ENCODE measurements at regions not wholly inside any gene's neighbourhood (a gene's known extent, or its start where the extent isn't known, plus 50 kb on each side); places are given as distances from the start of the nearest gene placed in this dataset.

GRCh38 chr5:19044931-19045695, 942.9 kb downstream of the CDH18 start:
- Histone ChIP-seq H2BK120ac (ENCODE audit: low read depth, low read length, poor library complexity, severe bottlenecking) (no peak overlapping the region), H3K56ac (ENCODE audit: insufficient read length, low read depth, low read length) (no peak overlapping the region), H3K4me1 (ENCODE audit: insufficient read depth, low read length) (peaks cover 2% of the 10 kb centered on the region; the same call in 1 of the 2 replicates), H4K8ac (replicated peaks; ENCODE audit: insufficient read length, low read depth, low read length) (no peak overlapping the region), H3K18ac (ENCODE audit: insufficient read length, low read depth, low read length) (no peak overlapping the region), H3K9me3 (ENCODE audit: control insufficient read depth, low read depth, low read length) (no peaks in the 10 kb centered on the region), H3T11ph (ENCODE audit: low read length) (no peak overlapping the region), H4K91ac (ENCODE audit: insufficient read length, low read depth, low read length) (no peak overlapping the region), H3K27ac (ENCODE audit: insufficient read length, low read depth, low read length) (no peak overlapping the region), H2AFZ (ENCODE audit: low read length) (no peak overlapping the region), H3K14ac (ENCODE audit: insufficient read depth, low read length) (no peak overlapping the region), H3K9ac (ENCODE audit: extremely low read depth, insufficient read length, low read length) (no peak overlapping the region), H2AK5ac (ENCODE audit: insufficient read length, low read length) (no peak overlapping the region), H2BK15ac (ENCODE audit: low read depth, low read length) (no peak overlapping the region), H2BK12ac (ENCODE audit: insufficient read length, low read depth, low read length) (no peak overlapping the region), H3K4ac (ENCODE audit: low read depth, low read length) (no peak overlapping the region), H3K79me2 (ENCODE audit: insufficient read depth, low read length) (no peaks in the 10 kb centered on the region), H3K27me3 (ENCODE audit: insufficient read depth, low read length) (no peaks in the 10 kb centered on the region), H4K5ac (ENCODE audit: insufficient read length, low read depth, low read length) (no peak overlapping the region), H2BK5ac (ENCODE audit: insufficient read length, low read length) (no peak overlapping the region), H2BK20ac (ENCODE audit: low read depth, low read length, poor library complexity, severe bottlenecking) (no peak overlapping the region), H3K79me1 (ENCODE audit: insufficient read depth, low read depth, low read length, poor library complexity, severe bottlenecking) (no peaks in the 10 kb centered on the region), H3K23me2 (ENCODE audit: insufficient read length, low read depth, low read length, poor library complexity, severe bottlenecking) (no peaks in the 10 kb centered on the region), H3K23ac (ENCODE audit: insufficient read length, low read depth, low read length) (no peak overlapping the region), H3K4me2 (ENCODE audit: insufficient read depth, insufficient read length, low read length) (no peak overlapping the region), H4K20me1 (ENCODE audit: control insufficient read depth, insufficient read depth, insufficient read length) (no peaks in the 10 kb centered on the region)
- TF ChIP-seq CTCF (conservative IDR thresholded peaks at IDR 0.05) = no peak
- no peak overlapping the region; a peak in 1 of 7 replicates for H3K27ac Mint-ChIP-seq
- no peaks in the 10 kb centered on the region for H3K27me3 Mint-ChIP-seq (ENCODE audit: low read depth)
- no peaks in the 10 kb centered on the region; a peak in 2 of 5 replicates for H3K9me3 Mint-ChIP-seq
- H3K4me1 Mint-ChIP-seq = peaks cover 14 to 23% of the 10 kb centered on the region in 2 experiments
- no CpG with 5 or more reads among the region's 7 CpGs for WGBS (ENCODE audit: extremely low coverage, insufficient read length, low lambda C conversion rate)
- peak; percentile 32 for DNase-seq
- H3K4me3 Mint-ChIP-seq = no peak overlapping the region
- no peaks in the 10 kb centered on the region for H3K36me3 Mint-ChIP-seq (ENCODE audit: insufficient read depth in 1 of 3, low read depth in 3 of 3)

All from H9 (cell line).